GM20000 (cell line): ENCODE measurements at regions not wholly inside any gene's neighbourhood (a gene's known extent, or its start where the extent isn't known, plus 50 kb on each side); places are given as distances from the start of the nearest gene placed in this dataset.

Experiments
- DNase-seq: peaks from one replicate; pipeline ENCODE4 v3.0.0; 2012; ENCODE audit warnings: low spot score
- CTCF ChIP-seq: IDR thresholded peaks from 2 replicates; pipeline ENCODE4 v1.5.1; 2012; ENCODE audit warnings: mild to moderate bottlenecking, control low read depth; ENCODE audit errors: extremely low read depth, missing control alignments

GRCh38 chr7:10469476-10469875 lies 504.2 kb upstream of the PHF14 start:
- TF ChIP-seq CTCF = no peak
- no peak for DNase-seq

DNA sequence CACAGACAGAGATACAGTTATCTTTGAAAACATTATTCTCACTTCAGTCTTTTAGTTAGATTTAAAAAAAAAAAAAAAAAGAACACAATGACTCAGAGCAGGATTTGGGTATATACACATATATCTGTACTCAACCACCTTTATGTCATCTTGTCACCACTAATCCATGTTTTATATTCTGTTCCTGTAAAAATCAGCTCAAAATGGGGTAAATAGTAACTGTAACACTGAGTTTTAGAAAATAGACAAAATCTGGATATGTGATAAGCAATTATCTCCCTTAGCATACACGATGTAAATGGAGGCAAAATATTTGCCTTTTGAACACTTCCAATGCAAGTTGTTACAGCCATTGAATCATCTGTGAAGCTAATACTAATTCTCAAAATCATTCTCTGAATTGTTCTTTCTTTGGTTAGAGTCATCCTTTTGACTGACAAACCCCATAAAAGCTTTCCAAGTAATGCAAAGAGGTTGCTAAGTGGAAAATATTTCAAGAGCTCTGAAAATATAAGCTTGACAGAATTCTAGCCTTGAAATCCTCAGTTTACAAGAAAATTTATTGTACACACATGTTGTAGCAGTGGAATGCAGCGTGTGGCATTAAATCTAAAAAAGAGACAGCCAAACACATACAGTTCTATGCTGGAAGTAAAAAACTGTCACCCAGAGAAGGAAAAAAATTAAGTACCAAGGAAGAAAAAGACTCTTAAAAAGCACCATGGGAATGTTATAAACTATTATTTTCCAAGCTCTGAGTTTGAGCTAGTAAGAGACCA lies 502.2 kb upstream of the PHF14 start:
- no peak for DNase-seq
- TF ChIP-seq CTCF = no peak

GRCh38 chr7:10472115-10472514 lies 501.6 kb upstream of the PHF14 start:
- no peak for TF ChIP-seq CTCF
- no peak for DNase-seq

- DNase-seq = no peak
- TF ChIP-seq CTCF = no peak
These were observed 500.1 kb upstream of the PHF14 start for GRCh38 chr7:10473569-10473968.

DNA sequence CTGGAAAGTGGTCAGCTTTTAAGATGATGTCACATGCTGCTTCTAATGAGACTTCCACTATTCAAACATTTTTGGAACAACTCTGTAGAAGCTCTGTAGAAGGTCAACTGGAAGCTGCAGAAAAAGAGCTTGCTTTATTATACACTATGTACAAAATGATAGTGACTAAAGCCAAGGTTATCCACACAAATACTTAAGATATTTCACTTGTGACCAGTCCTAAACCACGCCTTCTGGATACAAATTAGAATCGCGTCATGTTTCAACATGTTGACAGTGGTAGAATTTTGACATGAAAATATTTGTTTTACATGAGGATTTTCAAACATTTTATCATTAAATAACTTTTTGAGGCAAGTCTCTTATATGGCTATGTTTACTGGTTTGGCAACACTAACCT lies 499.6 kb upstream of the PHF14 start:
- DNase-seq = no peak
- no peak for TF ChIP-seq CTCF

- no peak for TF ChIP-seq CTCF
- no peak for DNase-seq
These were observed 497.6 kb upstream of the PHF14 start for GRCh38 chr7:10475940-10476641.

DNA sequence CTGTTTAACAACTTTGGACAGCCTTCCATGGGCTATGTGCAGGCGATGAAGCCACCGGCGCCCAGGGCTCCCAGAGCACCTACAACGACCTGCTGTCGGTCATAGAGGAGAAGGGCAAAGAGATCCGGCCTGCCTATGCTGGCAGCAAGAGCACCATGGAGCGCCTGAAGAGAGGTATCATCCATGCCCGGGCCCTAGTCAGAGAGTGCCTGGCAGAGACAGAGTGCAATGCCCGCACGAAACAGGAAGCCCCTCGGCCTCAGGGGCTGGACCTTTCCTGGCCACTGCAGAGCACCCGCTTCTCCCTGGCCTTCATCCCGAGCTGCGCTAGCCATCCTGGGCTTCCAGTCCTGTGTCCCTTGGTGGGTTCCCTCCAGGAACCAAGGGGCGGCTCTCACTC lies 497.0 kb upstream of the PHF14 start:
- TF ChIP-seq CTCF = no peak

More for the DNA sequence above, 497.0 kb upstream of the PHF14 start:
- DNase-seq = no peak
